PC-3 (cell line): ENCODE measurements at regions not wholly inside any gene's neighbourhood (a gene's known extent, or its start where the extent isn't known, plus 50 kb on each side); places are given as distances from the start of the nearest gene placed in this dataset.

Experiments used
- ATAC-seq: fragments of 200-7000 bp; cut with Tn5 transposase; 2 replicates; pipeline ENCODE4 v1.9.1; 2020; ENCODE audit warnings: mild to moderate bottlenecking, moderate library complexity
- BruUV-seq: library from RNA; stranded (reverse); fragments of 400-500 nt; replicated peaks from 2 replicates; lab custom pipeline; 2021; lab: Mats Ljungman, UMichigan
- CTCF ChIA-PET: fragments of 300-600 bp; sonication (Branson Sonifier 250); formaldehyde crosslinking; loops from one replicate; lab custom pipeline; 2022; ENCODE audit warnings: antibody characterized with exemption; lab: Charles Lee
- POLR2A ChIA-PET: fragments of 300-600 bp; sonication (Branson Sonifier 250); formaldehyde crosslinking; loops from one replicate; lab custom pipeline; 2022; ENCODE audit warnings: antibody characterized with exemption; ENCODE audit not compliant: unreplicated experiment; lab: Charles Lee
- DNase-seq: peaks from one replicate; pipeline ENCODE4 v3.0.0-alpha.2; 2015
- H2AFZ ChIP-seq: fragments of 300-600 bp; sonication (generic); 2 replicates; pipeline ENCODE4 v1.6.0; 2016; ENCODE audit warnings: antibody characterized with exemption, low read length
- H3F3A ChIP-seq: fragments of 300-600 bp; sonication (generic); one replicate; pipeline ENCODE4 v1.6.0; 2017; ENCODE audit warnings: antibody characterized with exemption, low read length, control low read depth, mild to moderate bottlenecking; ENCODE audit not compliant: unreplicated experiment
- H3K27ac ChIP-seq: fragments of 300-600 bp; sonication (generic); 2 replicates; pipeline ENCODE4 v1.5.1; 2016; ENCODE audit warnings: mild to moderate bottlenecking, low read length
- H3K27me3 ChIP-seq: fragments of 300-600 bp; sonication (generic); 2 replicates; pipeline ENCODE4 v1.6.1; 2016; ENCODE audit warnings: low read length, mixed read lengths
- H3K36me3 ChIP-seq: fragments of 300-600 bp; sonication (generic); 2 replicates; pipeline ENCODE4 v1.6.1; 2016; ENCODE audit warnings: low read depth, mixed run types, low read length, mixed read lengths
- H3K4me1 ChIP-seq: fragments of 300-600 bp; sonication (generic); 2 replicates; pipeline ENCODE4 v1.5.1; 2016; ENCODE audit warnings: low read length; ENCODE audit not compliant: insufficient read depth
- H3K4me2 ChIP-seq: fragments of 300-600 bp; sonication (generic); 2 replicates; pipeline ENCODE4 v1.6.0; 2016; ENCODE audit warnings: low read length
- H3K4me3 ChIP-seq: fragments of 300-600 bp; sonication (generic); 2 replicates; pipeline ENCODE4 v1.5.1; 2016; ENCODE audit warnings: mild to moderate bottlenecking, low read length, mixed read lengths
- H3K79me2 ChIP-seq: fragments of 300-600 bp; sonication (generic); 2 replicates; pipeline ENCODE4 v1.6.1; 2017; ENCODE audit warnings: low read length, mixed read lengths
- H3K9ac ChIP-seq: fragments of 300-600 bp; sonication (generic); 2 replicates; pipeline ENCODE4 v1.6.0; 2016; ENCODE audit warnings: mild to moderate bottlenecking, low read length
- H3K9me2 ChIP-seq: fragments of 300-600 bp; sonication (generic); replicated peaks from 2 replicates; pipeline ENCODE4 v1.6.1; 2016; ENCODE audit warnings: mixed run types, low read length, mixed read lengths
- H3K9me3 ChIP-seq: fragments of 300-600 bp; sonication (generic); 2 replicates; pipeline ENCODE4 v1.6.1; 2016; ENCODE audit warnings: low read length, mixed read lengths
- H4K20me1 ChIP-seq: fragments of 300-600 bp; sonication (generic); 2 replicates; pipeline ENCODE4 v1.6.1; 2016; ENCODE audit warnings: low read length, mixed read lengths
- EZH2 ChIP-seq: fragments of 300-600 bp; sonication (generic); IDR thresholded peaks from one replicate; pipeline ENCODE4 v1.6.1; 2017; ENCODE audit warnings: antibody characterized with exemption, mild to moderate bottlenecking, low read length; ENCODE audit not compliant: unreplicated experiment
- EZH2phosphoT487 ChIP-seq: fragments of 300-600 bp; sonication (generic); IDR thresholded peaks from 2 replicates; pipeline ENCODE4 v1.6.1; 2018; ENCODE audit warnings: mild to moderate bottlenecking, antibody characterized with exemption, low read length, borderline replicate concordance
- intact Hi-C: fragments of 100-400 bp; cut with micrococcal nuclease; formaldehyde crosslinking; loops from 2 replicates; pipeline ENCODE4 v1.9.0; 2023
- TF ChIP-seq, protein P1 (sequence below): fragments of 300-600 bp; sonication (generic); conservative IDR thresholded peaks from 2 replicates; pipeline ENCODE4 v1.5.1; 2017; ENCODE audit warnings: antibody characterized with exemption, low read depth, mild to moderate bottlenecking, low read length

DNA sequence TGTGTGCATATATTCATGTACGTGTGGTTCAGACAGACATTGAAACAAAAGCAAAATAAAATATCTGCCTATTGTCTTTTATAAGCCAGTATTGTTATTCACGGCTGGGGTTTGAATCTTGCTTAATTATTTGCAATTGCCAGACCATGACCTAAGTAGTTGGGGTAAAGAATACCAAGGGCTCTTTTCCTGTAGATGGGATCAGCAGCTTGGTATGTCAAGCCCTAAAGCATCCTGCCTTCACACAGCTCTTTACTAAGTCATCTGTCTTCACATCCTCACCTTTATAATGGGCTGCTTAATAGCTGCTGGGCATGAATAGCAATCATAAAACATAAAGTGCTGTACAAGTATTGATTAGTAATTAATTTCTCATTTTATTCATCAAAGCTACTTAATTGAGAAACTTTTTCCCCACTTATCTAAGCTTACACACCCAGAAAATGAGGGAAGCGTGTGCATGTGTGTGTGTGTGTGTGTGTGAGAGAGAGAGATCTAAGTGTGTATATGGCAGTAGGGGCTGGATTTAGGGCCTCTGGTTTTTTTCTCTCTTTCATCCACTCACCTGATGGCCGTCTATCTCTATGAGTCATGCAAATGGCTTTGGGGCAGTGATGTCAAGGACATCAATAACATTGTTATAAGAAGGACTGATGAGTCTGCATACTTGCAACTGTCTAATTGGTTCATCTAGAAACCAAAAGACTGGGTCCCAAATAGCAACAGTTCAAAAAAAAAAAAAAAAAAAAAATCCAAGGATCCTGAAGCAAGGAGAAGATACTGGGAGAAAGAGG, 244.1 kb upstream of the TNP1 start:
- peak; percentile 47 for DNase-seq

DNA sequence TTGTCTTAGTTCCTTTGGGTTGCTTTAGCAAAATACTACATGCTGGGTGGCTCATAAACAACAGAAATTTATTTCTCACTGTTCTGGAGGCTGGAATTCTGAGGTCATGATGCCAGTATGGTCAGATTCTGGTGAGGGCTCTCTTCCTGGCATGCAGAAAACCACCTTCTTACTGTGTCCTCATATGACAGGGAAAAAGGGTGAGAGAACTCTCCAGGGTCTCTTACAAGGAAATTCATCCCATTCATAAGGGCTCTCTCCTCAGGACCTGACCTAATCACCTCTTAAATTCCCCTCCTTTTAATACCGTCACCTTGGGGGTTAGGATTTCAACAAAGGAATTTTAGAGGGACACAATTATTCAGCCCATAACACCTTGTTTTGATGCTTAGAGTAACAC, 243.1 kb upstream of the TNP1 start:
- Histone ChIP-seq H3F3A (no peaks in the 10 kb centered on the region), H3K27ac (no peak overlapping the region), H3K9ac (no peak overlapping the region), H3K4me2 (no peak overlapping the region), H3K4me1 (peaks cover 60% of the 10 kb centered on the region), H3K36me3 (no peaks in the 10 kb centered on the region), H3K9me3 (no peaks in the 10 kb centered on the region), H3K79me2 (no peaks in the 10 kb centered on the region), H3K4me3 (no peak overlapping the region), H3K27me3 (no peaks in the 10 kb centered on the region), H4K20me1 (no peaks in the 10 kb centered on the region), H2AFZ (no peak overlapping the region), H3K9me2 (no peaks in the 10 kb centered on the region)
- ChIA-PET POLR2A (no interaction called here), CTCF (no interaction called here)
- DNase-seq (no peak), ATAC-seq (no peak)
- intact Hi-C loops: loop anchor here (10.0 kb wide), 1 partner anchor 182 kb away; no protein-coding TSS in a partner anchor
- no TSS peak for BruUV-seq
- TF ChIP-seq EZH2: no peak
- TF ChIP-seq, protein P1, sequence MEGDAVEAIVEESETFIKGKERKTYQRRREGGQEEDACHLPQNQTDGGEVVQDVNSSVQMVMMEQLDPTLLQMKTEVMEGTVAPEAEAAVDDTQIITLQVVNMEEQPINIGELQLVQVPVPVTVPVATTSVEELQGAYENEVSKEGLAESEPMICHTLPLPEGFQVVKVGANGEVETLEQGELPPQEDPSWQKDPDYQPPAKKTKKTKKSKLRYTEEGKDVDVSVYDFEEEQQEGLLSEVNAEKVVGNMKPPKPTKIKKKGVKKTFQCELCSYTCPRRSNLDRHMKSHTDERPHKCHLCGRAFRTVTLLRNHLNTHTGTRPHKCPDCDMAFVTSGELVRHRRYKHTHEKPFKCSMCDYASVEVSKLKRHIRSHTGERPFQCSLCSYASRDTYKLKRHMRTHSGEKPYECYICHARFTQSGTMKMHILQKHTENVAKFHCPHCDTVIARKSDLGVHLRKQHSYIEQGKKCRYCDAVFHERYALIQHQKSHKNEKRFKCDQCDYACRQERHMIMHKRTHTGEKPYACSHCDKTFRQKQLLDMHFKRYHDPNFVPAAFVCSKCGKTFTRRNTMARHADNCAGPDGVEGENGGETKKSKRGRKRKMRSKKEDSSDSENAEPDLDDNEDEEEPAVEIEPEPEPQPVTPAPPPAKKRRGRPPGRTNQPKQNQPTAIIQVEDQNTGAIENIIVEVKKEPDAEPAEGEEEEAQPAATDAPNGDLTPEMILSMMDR: no peak
- no peak for TF ChIP-seq EZH2phosphoT487

More for the DNA sequence above, 244.1 kb upstream of the TNP1 start:
- no peak overlapping the region for H3K9ac ChIP-seq
- ChIA-PET POLR2A (no interaction called here), CTCF (no interaction called here)
- H3K9me3 ChIP-seq: no peaks in the 10 kb centered on the region
- no peak overlapping the region for H3K4me2 ChIP-seq
- H3K4me3 ChIP-seq: no peak overlapping the region
- H3F3A ChIP-seq: no peaks in the 10 kb centered on the region
- intact Hi-C loops: loop anchor here (2.0 to 10.0 kb wide), 2 partner anchors 37 to 181 kb away; no protein-coding TSS in a partner anchor
- H3K9me2 ChIP-seq: no peaks in the 10 kb centered on the region
- peaks cover 63% of the 10 kb centered on the region for H3K4me1 ChIP-seq
- H3K27me3 ChIP-seq: no peaks in the 10 kb centered on the region
- no peaks in the 10 kb centered on the region for H4K20me1 ChIP-seq
- ATAC-seq: no peak
- no peaks in the 10 kb centered on the region for H3K36me3 ChIP-seq
- TF ChIP-seq EZH2: no peak
- no peak for TF ChIP-seq EZH2phosphoT487
- TF ChIP-seq, protein P1: no peak
- BruUV-seq: no TSS peak
- no peak overlapping the region for H3K27ac ChIP-seq
- H3K79me2 ChIP-seq: no peaks in the 10 kb centered on the region
- no peak overlapping the region for H2AFZ ChIP-seq

DNA sequence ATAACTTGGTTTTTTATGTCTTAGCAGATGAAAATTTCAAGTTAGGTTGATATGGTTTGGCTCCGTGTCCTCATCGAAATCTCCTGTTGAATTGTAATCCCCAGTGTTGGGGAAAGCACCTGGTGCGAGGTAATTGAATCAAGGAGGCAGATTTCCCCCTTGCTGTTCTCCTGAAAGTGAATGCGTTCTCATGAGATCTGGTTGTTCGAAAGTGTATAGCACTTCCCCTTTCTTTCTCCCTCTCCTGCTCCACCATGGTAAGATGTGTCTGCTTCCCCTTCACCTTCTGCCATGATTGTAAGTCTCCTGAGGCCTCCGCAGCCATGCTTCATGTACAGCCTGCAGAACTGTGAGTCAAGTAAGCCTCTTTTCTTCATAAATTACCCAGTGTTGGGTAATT, 242.1 kb upstream of the TNP1 start:
- Histone ChIP-seq H2AFZ (no peak overlapping the region), H3F3A (no peaks in the 10 kb centered on the region), H3K36me3 (no peaks in the 10 kb centered on the region), H4K20me1 (no peaks in the 10 kb centered on the region), H3K9me3 (no peaks in the 10 kb centered on the region), H3K9ac (no peak overlapping the region), H3K27me3 (no peaks in the 10 kb centered on the region), H3K4me2 (0 out of 2 replicates have a peak overlapping the region, but pooled peaks have one; percentile 11), H3K9me2 (no peaks in the 10 kb centered on the region), H3K4me1 (peaks cover 50% of the 10 kb centered on the region), H3K27ac (no peak overlapping the region), H3K79me2 (no peaks in the 10 kb centered on the region), H3K4me3 (no peak overlapping the region)
- no peak for TF ChIP-seq EZH2
- TF ChIP-seq EZH2phosphoT487: no peak
- TF ChIP-seq, protein P1: no peak
- ChIA-PET CTCF (no interaction called here), POLR2A (no interaction called here)
- ATAC-seq (no peak), DNase-seq (no peak)
- intact Hi-C loops: loop anchor here (10.0 kb wide), 1 partner anchor 183 kb away; no protein-coding TSS in a partner anchor
- BruUV-seq: no TSS peak
